CD4-positive, alpha-beta T cell treated with Interleukin-6 at 100 ng/mL for 8 hours (primary cell): ENCODE measurements at regions not wholly inside any gene's neighbourhood (a gene's known extent, or its start where the extent isn't known, plus 50 kb on each side); places are given as distances from the start of the nearest gene placed in this dataset.
"Not testable (repeated sequence)": the region's sequence is repeated elsewhere in the genome, so short reads cannot be mapped to it uniquely, and the experiment has no call there.

ENCODE experiments used
- DNase-seq: peaks from one replicate; pipeline ENCODE4 v3.0.0-alpha.2; 2020; ENCODE audit warnings: mixed read lengths, low spot score

- no peak for DNase-seq
Observed at GRCh38 chr13:50452756-50453155, 390.7 kb downstream of the DLEU7 start.

- no peak for DNase-seq
Observed at GRCh38 chr13:50453188-50453587, 390.3 kb downstream of the DLEU7 start.

- DNase-seq = no peak
Observed at GRCh38 chr13:50456111-50456510, 387.4 kb downstream of the DLEU7 start.

GRCh38 chr13:50457415-50458393 lies 385.8 kb downstream of the DLEU7 start:
- DNase-seq = no peak

GRCh38 chr13:50459046-50459445 lies 384.4 kb downstream of the DLEU7 start:
- no peak for DNase-seq

GRCh38 chr13:50459658-50460057 lies 383.8 kb downstream of the DLEU7 start:
- DNase-seq = no peak

- no peak for DNase-seq
Observed at GRCh38 chr13:50460358-50460757, 383.1 kb downstream of the DLEU7 start.

- DNase-seq = no peak
Observed at GRCh38 chr13:50461189-50461588, 382.3 kb downstream of the DLEU7 start.

- DNase-seq = no peak
Observed at GRCh38 chr13:50463719-50464118, 379.8 kb downstream of the DLEU7 start.

GRCh38 chr13:50464349-50465251 lies 378.9 kb downstream of the DLEU7 start:
- no peak for DNase-seq

GRCh38 chr13:50466456-50466855 lies 377.0 kb downstream of the DLEU7 start:
- no peak for DNase-seq

GRCh38 chr13:50467156-50468110 lies 376.1 kb downstream of the DLEU7 start:
- DNase-seq = no peak

- no peak for DNase-seq
Observed at GRCh38 chr13:50468849-50469669, 374.4 kb downstream of the DLEU7 start.

- DNase-seq = not testable (repeated sequence)
Observed at GRCh38 chr13:50473050-50473449, 370.4 kb downstream of the DLEU7 start.

- no peak for DNase-seq
Observed at GRCh38 chr13:50474088-50474662, 369.3 kb downstream of the DLEU7 start.

- no peak for DNase-seq
Observed at GRCh38 chr13:50476577-50477285, 366.8 kb downstream of the DLEU7 start.

- no peak for DNase-seq
Observed at GRCh38 chr13:50481936-50482335, 361.6 kb downstream of the DLEU7 start.

GRCh38 chr13:50483416-50483815 lies 360.1 kb downstream of the DLEU7 start:
- no peak for DNase-seq

- no peak for DNase-seq
Observed at GRCh38 chr13:50484472-50485113, 358.9 kb downstream of the DLEU7 start.
